B cell (primary cell): ENCODE measurements at regions not wholly inside any gene's neighbourhood (a gene's known extent, or its start where the extent isn't known, plus 50 kb on each side); places are given as distances from the start of the nearest gene placed in this dataset.

Experiments
- ATAC-seq: fragments of 200-7000 bp; cut with Tn5 transposase; one replicate; pipeline ENCODE4 v1.10.0; 2021; ENCODE audit warnings: low read depth, mild to moderate bottlenecking, moderate number of reproducible peaks, moderate library complexity
- CTCF ChIA-PET: fragments of 350-600 bp; sonication (Branson Sonifier 250); formaldehyde crosslinking; loops from one replicate; lab custom pipeline; 2021; ENCODE audit warnings: antibody characterized with exemption, inconsistent platforms; lab: Charles Lee
- POLR2A ChIA-PET: fragments of 350-600 bp; sonication (Branson Sonifier 250); formaldehyde crosslinking; loops from one replicate; lab custom pipeline; 2021; ENCODE audit warnings: antibody characterized with exemption; lab: Charles Lee
- DNase-seq: peaks from one replicate; pipeline ENCODE4 v3.0.0; 2013
- H2AFZ ChIP-seq: 2 replicates; pipeline ENCODE4 v1.6.1; 2012; ENCODE audit warnings: mild to moderate bottlenecking, low read depth, low read length; ENCODE audit not compliant: insufficient read depth, poor library complexity, severe bottlenecking
- H3K27ac ChIP-seq, 2 donors: 1 replicate in 1 of 2; 2 replicates in 1 of 2; pipeline ENCODE4 v1.5.1; 2012 to 2013; ENCODE audit warnings: low read length in 2 of 2, mild to moderate bottlenecking in 2 of 2, moderate library complexity in 1 of 2
- H3K27me3 ChIP-seq, 4 experiments: fragments of 200-600 bp in 1 of 4; sonication (generic) in 1 of 4; replicated peaks in 1 of 4; 1 replicate in 2 of 4; 2 replicates in 2 of 4; pipeline versions ENCODE4 v1.6.1 to v1.7.0; 2013 to 2016; ENCODE audit warnings: low read length in 3 of 4, mild to moderate bottlenecking in 2 of 4, mixed read lengths in 1 of 4, moderate library complexity in 1 of 4; ENCODE audit not compliant: insufficient read depth in 4 of 4, control insufficient read depth in 3 of 4; ENCODE audit errors: control extremely low read depth in 1 of 4
- H3K36me3 ChIP-seq, 2 experiments: replicated peaks in 1 of 2; 1 replicate in 1 of 2; 2 replicates in 1 of 2; pipeline versions ENCODE4 v1.6.1 to v1.7.1; 2013; ENCODE audit warnings: low read length in 1 of 2; ENCODE audit not compliant: insufficient read depth in 2 of 2, control insufficient read depth in 1 of 2; ENCODE audit errors: control extremely low read depth in 1 of 2, extremely low read depth in 1 of 2
- H3K4me1 ChIP-seq, 2 donors: fragments of 200-600 bp in 1 of 2; sonication (generic) in 1 of 2; 1 replicate in 1 of 2; 2 replicates in 1 of 2; pipeline versions ENCODE4 v1.5.1 to v1.6.1; 2013 to 2017; ENCODE audit warnings: low read length in 2 of 2; ENCODE audit not compliant: control insufficient read depth in 2 of 2, insufficient read depth in 2 of 2
- H3K4me2 ChIP-seq: replicated peaks from 2 replicates; pipeline ENCODE3; 2012; ENCODE audit warnings: mild to moderate bottlenecking, low read depth, low read length; ENCODE audit not compliant: poor library complexity, severe bottlenecking
- H3K4me3 ChIP-seq, 5 experiments: fragments of 200-600 bp in 1 of 5; sonication (generic) in 1 of 5; 1 replicate in 3 of 5; 2 replicates in 2 of 5; pipeline versions ENCODE4 v1.5.1 to v1.7.0; 2011 to 2016; ENCODE audit warnings: low read length in 4 of 5, mild to moderate bottlenecking in 4 of 5, low read depth in 2 of 5, control low read depth in 1 of 5, moderate library complexity in 1 of 5; ENCODE audit not compliant: insufficient read depth in 1 of 5; ENCODE audit errors: control extremely low read depth in 1 of 5, extremely low read depth in 1 of 5
- H3K79me2 ChIP-seq: fragments of 200-600 bp; sonication (generic); one replicate; pipeline ENCODE4 v1.6.0; 2016; ENCODE audit warnings: low read length; ENCODE audit not compliant: control insufficient read depth, insufficient read depth
- H3K9ac ChIP-seq: fragments of 200-600 bp; sonication (generic); 2 replicates; pipeline ENCODE4 v1.6.1; 2017; ENCODE audit warnings: mild to moderate bottlenecking, low read length, moderate library complexity
- H3K9me3 ChIP-seq, 3 donors: one replicate each; pipeline versions ENCODE4 v1.6.1 to v1.7.1; 2013; ENCODE audit warnings: low read length in 2 of 3; ENCODE audit not compliant: control insufficient read depth in 2 of 3, insufficient read depth in 1 of 3; ENCODE audit errors: control extremely low read depth in 1 of 3
- H4K20me1 ChIP-seq: 2 replicates; pipeline ENCODE4 v1.6.0; 2012; ENCODE audit warnings: mild to moderate bottlenecking, low read length; ENCODE audit not compliant: insufficient read depth, control insufficient read depth, poor library complexity, severe bottlenecking
- H3K27ac Mint-ChIP-seq: one replicate; pipeline ENCODE4 v1.8.0; 2021; ENCODE audit warnings: mixed read lengths
- H3K27me3 Mint-ChIP-seq: one replicate; pipeline ENCODE4 v1.8.0; 2021; ENCODE audit warnings: mixed read lengths
- H3K4me1 Mint-ChIP-seq: one replicate; pipeline ENCODE4 v1.8.0; 2021; ENCODE audit warnings: mixed read lengths
- H3K4me3 Mint-ChIP-seq: one replicate; pipeline ENCODE4 v1.8.0; 2021; ENCODE audit warnings: mixed read lengths
- H3K9me3 Mint-ChIP-seq: one replicate; pipeline ENCODE4 v1.8.0; 2022; ENCODE audit warnings: mixed read lengths; ENCODE audit not compliant: insufficient read depth
- CTCF ChIP-seq: fragments of 200-600 bp; IDR thresholded peaks from one replicate; pipeline ENCODE4 v1.8.0; 2022; ENCODE audit warnings: antibody characterized with exemption, mild to moderate bottlenecking
- EZH2 ChIP-seq: IDR thresholded peaks from 2 replicates; pipeline ENCODE4 v1.6.1; 2012; ENCODE audit warnings: borderline replicate concordance, low read depth, mild to moderate bottlenecking, moderate library complexity, low read length; ENCODE audit not compliant: insufficient read depth, poor library complexity, severe bottlenecking
- WGBS: methylation state at CpG from one replicate; pipeline ENCODE4 v1.1.5; 2013; ENCODE audit warnings: missing lambda C conversion rate; ENCODE audit not compliant: insufficient coverage; 5-methylcytosine and 5-hydroxymethylcytosine counted together
- intact Hi-C: fragments of 100-400 bp; cut with micrococcal nuclease; formaldehyde crosslinking; loops from one replicate; pipeline ENCODE4 v1.10.0; 2022

GRCh38 chr5:159539678-159540077 lies 209.4 kb upstream of the IL12B start:
- H3K4me1 Mint-ChIP-seq: no peaks in the 10 kb centered on the region
- POLR2A ChIA-PET: no interaction called here
- H3K27ac Mint-ChIP-seq: no peak overlapping the region
- Histone ChIP-seq H4K20me1 (no peaks in the 10 kb centered on the region), H3K79me2 (no peaks in the 10 kb centered on the region), H3K4me1 (no peaks in the 10 kb centered on the region), H3K4me3 (no peak overlapping the region), H3K9me3 (no peaks in the 10 kb centered on the region), H3K36me3 (no peaks in the 10 kb centered on the region), H2AFZ (no peak overlapping the region), H3K4me2 (no peak overlapping the region), H3K27ac (no peak overlapping the region), H3K27me3 (no peaks in the 10 kb centered on the region), H3K9ac (no peak overlapping the region)
- 63% methylated on average over 3 of the region's 4 CpGs for WGBS
- H3K27me3 Mint-ChIP-seq: no peaks in the 10 kb centered on the region
- H3K4me3 Mint-ChIP-seq: no peak overlapping the region
- no peaks in the 10 kb centered on the region for H3K9me3 Mint-ChIP-seq
- TF ChIP-seq EZH2 (no peak), CTCF (no peak)
- DNase-seq (peak; percentile 5), ATAC-seq (no peak)
- CTCF ChIA-PET: no interaction called here
- intact Hi-C loops: no loop called here

GRCh38 chr5:159543326-159543725 lies 213.0 kb upstream of the IL12B start:
- H2AFZ ChIP-seq: no peak overlapping the region
- no peaks in the 10 kb centered on the region for H3K79me2 ChIP-seq
- Mint-ChIP-seq H3K9me3 (peaks cover 5% of the 10 kb centered on the region), H3K4me1 (no peaks in the 10 kb centered on the region), H3K27me3 (no peaks in the 10 kb centered on the region), H3K27ac (no peak overlapping the region), H3K4me3 (no peak overlapping the region)
- ChIA-PET CTCF (no interaction called here), POLR2A (no interaction called here)
- H3K27ac ChIP-seq: no peak overlapping the region
- peaks cover 0 to 5% (median 0%) of the 10 kb centered on the region in 3 donors for H3K9me3 ChIP-seq
- no peaks in the 10 kb centered on the region for H4K20me1 ChIP-seq
- intact Hi-C loops: no loop called here
- no peak overlapping the region for H3K4me3 ChIP-seq
- WGBS: no CpG with 5 or more reads among the region's 1 CpG
- TF ChIP-seq CTCF: no peak
- no peak for TF ChIP-seq EZH2
- no peak for DNase-seq
- no peaks in the 10 kb centered on the region for H3K36me3 ChIP-seq
- no peaks in the 10 kb centered on the region for H3K4me1 ChIP-seq
- H3K9ac ChIP-seq: no peak overlapping the region
- no peak for ATAC-seq
- H3K27me3 ChIP-seq: no peaks in the 10 kb centered on the region
- no peak overlapping the region for H3K4me2 ChIP-seq
